ENCODE measurements at regions not wholly inside any gene's neighbourhood (a gene's known extent, or its start where the extent isn't known, plus 50 kb on each side); places are given as distances from the start of the nearest gene placed in this dataset.

DNA sequence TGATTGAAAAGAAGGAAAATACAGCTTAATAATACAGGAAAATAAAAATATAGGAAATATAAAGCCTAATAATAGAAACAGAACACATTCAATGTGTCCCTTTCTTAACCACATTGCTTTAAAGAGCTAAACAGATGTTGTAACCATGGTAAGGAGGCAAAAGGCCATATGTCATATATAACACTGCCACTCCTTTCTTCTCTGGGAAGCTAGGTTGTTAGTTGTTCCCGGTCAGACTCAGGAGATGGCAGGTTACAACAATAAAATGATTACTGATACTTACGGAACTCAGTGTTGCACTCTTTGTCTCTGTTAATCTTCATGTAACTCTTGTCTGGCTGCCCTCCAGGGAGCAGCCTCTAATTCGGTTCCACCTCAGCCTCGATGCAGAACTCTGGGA, 134.7 kb upstream of the PGR start:
- intact Hi-C loops (cut with micrococcal nuclease): no loop called here
- POLR2A ChIA-PET: no interaction called here
- FAIRE-seq: no peak

More for the DNA sequence above, 134.7 kb upstream of the PGR start:
- Histone ChIP-seq H3K27me3 (ENCODE audit: control insufficient read depth in 2 of 2, insufficient read depth in 2 of 2, low read length in 2 of 2) (no peaks in the 10 kb centered on the region), H3K79me2 (ENCODE audit: control insufficient read depth, insufficient read depth, low read length) (no peaks in the 10 kb centered on the region), H3K4me2 (ENCODE audit: insufficient read depth, low read length) (no peak overlapping the region), H3K36me3 (ENCODE audit: control insufficient read depth in 2 of 2, extremely low read depth in 1 of 2, insufficient read depth in 2 of 2, low read length in 2 of 2) (no peaks in the 10 kb centered on the region), H3K9ac (replicated peaks; ENCODE audit: extremely low read depth, insufficient read depth, low read length) (no peak overlapping the region), H3K4me3 (replicated peaks in 1 of 3; ENCODE audit: insufficient read depth in 1 of 3, low read depth in 1 of 3, low read length in 3 of 3) (no peak overlapping the region), H4K20me1 (replicated peaks; ENCODE audit: control insufficient read depth, extremely low read depth, insufficient read depth, low read length) (no peaks in the 10 kb centered on the region), H3K9me1 (replicated peaks; ENCODE audit: control insufficient read depth, extremely low read depth, insufficient read depth, low read length) (no peaks in the 10 kb centered on the region), H3K4me1 (ENCODE audit: control insufficient read depth, extremely low read depth, insufficient read depth, low read length) (no peaks in the 10 kb centered on the region), H2AFZ (ENCODE audit: low read depth, low read length) (no peak overlapping the region), H3K27ac (ENCODE audit: insufficient read depth, low read depth, low read length) (no peak overlapping the region), H3K9me3 (replicated peaks; ENCODE audit: control insufficient read depth, insufficient read depth, low read length) (no peaks in the 10 kb centered on the region)
- BruUV-seq (replicated peaks): no TSS peak
- dilution Hi-C loops (cut with MboI; ENCODE audit: extremely low pct_ligation_motif_present, low sequenced_read_pairs): no loop called here
- TF ChIP-seq JUN (IDR thresholded peaks at IDR 0.05; ENCODE audit: borderline replicate concordance, insufficient read depth, insufficient read length, low read depth) (no peak), EZH2 (IDR thresholded peaks at IDR 0.05; ENCODE audit: borderline replicate concordance, low read depth, low read length, severe bottlenecking) (no peak), FOS (IDR thresholded peaks at IDR 0.05; ENCODE audit: borderline replicate concordance, insufficient read depth, low read length) (no peak), GATA2 (IDR thresholded peaks at IDR 0.05; ENCODE audit: insufficient read depth, insufficient read length, low read depth, low read length) (no peak), CTCF (IDR thresholded peaks at IDR 0.05; ENCODE audit: extremely low read depth in 1 of 2, insufficient read depth in 1 of 2, low read depth in 1 of 2, low read length in 2 of 2) (no peak), POLR2A (IDR thresholded peaks at IDR 0.05; ENCODE audit: low read depth, low read length) (no peak), MYC (IDR thresholded peaks at IDR 0.05; ENCODE audit: low read depth, low read length) (no peak), MAX (IDR thresholded peaks at IDR 0.05; ENCODE audit: insufficient read depth, insufficient read length) (no peak), POLR2AphosphoS5 (IDR thresholded peaks at IDR 0.05; ENCODE audit: insufficient read depth, low read depth, low read length) (no peak)
- DNase-seq (ENCODE audit: low read depth, low spot score): no peak
- CTCF ChIA-PET: no interaction called here
